ENCODE measurements at regions not wholly inside any gene's neighbourhood (a gene's known extent, or its start where the extent isn't known, plus 50 kb on each side); places are given as distances from the start of the nearest gene placed in this dataset.

GRCh38 chr6:170130201-170130621, 160.7 kb downstream of the DLL1 start:
- TF ChIP-seq POLR2A (IDR thresholded peaks at IDR 0.05; ENCODE audit: low read depth) (no peak), CTCF (IDR thresholded peaks at IDR 0.05) (no peak), POLR2AphosphoS5 (IDR thresholded peaks at IDR 0.05) (no peak)

All from esophagus muscularis mucosa (tissue), 3 donors.